ENCODE measurements at regions not wholly inside any gene's neighbourhood (a gene's known extent, or its start where the extent isn't known, plus 50 kb on each side); places are given as distances from the start of the nearest gene placed in this dataset.

GRCh38 chr6:86822747-86823146 is 114.6 kb upstream of the HTR1E start:
- TF ChIP-seq, protein P1, sequence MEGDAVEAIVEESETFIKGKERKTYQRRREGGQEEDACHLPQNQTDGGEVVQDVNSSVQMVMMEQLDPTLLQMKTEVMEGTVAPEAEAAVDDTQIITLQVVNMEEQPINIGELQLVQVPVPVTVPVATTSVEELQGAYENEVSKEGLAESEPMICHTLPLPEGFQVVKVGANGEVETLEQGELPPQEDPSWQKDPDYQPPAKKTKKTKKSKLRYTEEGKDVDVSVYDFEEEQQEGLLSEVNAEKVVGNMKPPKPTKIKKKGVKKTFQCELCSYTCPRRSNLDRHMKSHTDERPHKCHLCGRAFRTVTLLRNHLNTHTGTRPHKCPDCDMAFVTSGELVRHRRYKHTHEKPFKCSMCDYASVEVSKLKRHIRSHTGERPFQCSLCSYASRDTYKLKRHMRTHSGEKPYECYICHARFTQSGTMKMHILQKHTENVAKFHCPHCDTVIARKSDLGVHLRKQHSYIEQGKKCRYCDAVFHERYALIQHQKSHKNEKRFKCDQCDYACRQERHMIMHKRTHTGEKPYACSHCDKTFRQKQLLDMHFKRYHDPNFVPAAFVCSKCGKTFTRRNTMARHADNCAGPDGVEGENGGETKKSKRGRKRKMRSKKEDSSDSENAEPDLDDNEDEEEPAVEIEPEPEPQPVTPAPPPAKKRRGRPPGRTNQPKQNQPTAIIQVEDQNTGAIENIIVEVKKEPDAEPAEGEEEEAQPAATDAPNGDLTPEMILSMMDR (conservative IDR thresholded peaks at IDR 0.05; ENCODE audit: low read depth, low read length): no peak
- TF ChIP-seq EZH2phosphoT487 (IDR thresholded peaks at IDR 0.05; ENCODE audit: borderline replicate concordance, low read length): no peak

All from PC-3 (cell line).